NCI-H345 treated with DMSO at 0.1 percent for 48 hours (cell line): ENCODE measurements at regions not wholly inside any gene's neighbourhood (a gene's known extent, or its start where the extent isn't known, plus 50 kb on each side); places are given as distances from the start of the nearest gene placed in this dataset.
"Not testable (repeated sequence)": the region's sequence is repeated elsewhere in the genome, so short reads cannot be mapped to it uniquely, and the experiment has no call there.

Experiments used
- DNase-seq: peaks from one replicate; lab custom pipeline; 2025; ENCODE audit not compliant: unreplicated experiment; lab: John Stamatoyannopoulos, UW

- DNase-seq = not testable (repeated sequence)
Observed at GRCh38 chr6:168795611-168796010, 354.6 kb downstream of the SMOC2 start.

GRCh38 chr6:168794491-168794890 is 353.5 kb downstream of the SMOC2 start:
- DNase-seq = no peak

- DNase-seq = no peak
Observed at GRCh38 chr6:168793649-168794048, 352.7 kb downstream of the SMOC2 start.

- no peak for DNase-seq
Observed at GRCh38 chr6:168791917-168792316, 350.9 kb downstream of the SMOC2 start.

- no peak for DNase-seq
Observed at GRCh38 chr6:168789699-168790098, 348.7 kb downstream of the SMOC2 start.

DNA sequence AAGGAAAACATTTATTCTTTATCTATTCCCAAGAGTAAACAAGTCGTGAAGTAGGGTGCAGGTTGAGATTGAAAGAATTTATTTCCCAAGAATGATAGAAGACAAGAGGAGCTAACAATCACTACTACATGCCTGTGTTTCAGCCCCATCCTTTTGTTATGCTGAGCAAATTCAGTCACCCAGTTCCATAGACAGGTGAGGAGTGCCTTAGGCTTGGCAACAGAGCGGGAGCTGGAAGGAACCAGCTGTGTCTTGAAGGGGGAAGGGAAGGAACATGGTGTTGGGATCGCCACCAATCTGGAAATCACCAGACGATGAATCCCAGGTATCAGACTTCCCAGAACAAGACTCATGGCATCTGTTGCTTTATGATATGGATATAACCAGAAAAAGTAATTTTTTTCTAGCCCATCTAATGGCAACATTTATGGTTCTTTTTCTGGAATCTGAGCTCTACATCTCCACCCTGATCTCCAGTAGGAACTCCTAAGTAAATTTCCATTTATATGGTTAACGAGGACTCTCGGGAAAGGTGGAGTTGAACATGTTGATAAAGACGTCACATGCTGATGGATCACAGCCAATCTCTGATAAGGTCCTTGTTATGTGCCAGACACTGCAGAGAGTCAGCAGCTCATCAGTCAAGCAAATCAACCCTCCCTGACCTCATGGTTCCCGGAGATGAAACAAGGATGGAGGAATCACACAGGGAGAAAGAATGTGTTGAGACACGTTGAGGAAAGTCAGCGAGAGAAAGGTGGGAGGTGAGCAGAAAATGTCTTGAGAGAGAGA is 344.9 kb downstream of the SMOC2 start:
- no peak for DNase-seq

DNA sequence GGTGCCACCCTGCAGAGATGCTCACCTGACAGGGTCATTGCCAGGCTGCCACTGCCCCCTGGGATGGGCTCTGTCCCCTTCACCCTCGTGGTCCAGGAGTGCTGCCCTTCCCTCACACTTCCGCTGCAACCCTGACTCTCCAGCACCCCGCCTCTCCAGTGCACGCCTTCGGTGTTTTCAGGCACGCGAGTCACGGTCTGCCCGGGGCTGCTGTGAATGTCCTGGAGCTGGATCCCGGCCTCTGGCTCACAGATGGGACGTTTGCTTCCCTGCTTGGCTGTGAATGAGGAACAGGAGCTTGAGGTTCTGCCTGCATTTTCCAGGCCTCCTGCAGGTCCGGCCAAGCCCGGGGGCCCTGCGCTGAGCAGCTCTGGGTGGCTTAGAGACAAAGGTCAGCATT is 343.4 kb downstream of the SMOC2 start:
- no peak for DNase-seq

GRCh38 chr6:168783720-168784119 is 342.7 kb downstream of the SMOC2 start:
- no peak for DNase-seq

DNA sequence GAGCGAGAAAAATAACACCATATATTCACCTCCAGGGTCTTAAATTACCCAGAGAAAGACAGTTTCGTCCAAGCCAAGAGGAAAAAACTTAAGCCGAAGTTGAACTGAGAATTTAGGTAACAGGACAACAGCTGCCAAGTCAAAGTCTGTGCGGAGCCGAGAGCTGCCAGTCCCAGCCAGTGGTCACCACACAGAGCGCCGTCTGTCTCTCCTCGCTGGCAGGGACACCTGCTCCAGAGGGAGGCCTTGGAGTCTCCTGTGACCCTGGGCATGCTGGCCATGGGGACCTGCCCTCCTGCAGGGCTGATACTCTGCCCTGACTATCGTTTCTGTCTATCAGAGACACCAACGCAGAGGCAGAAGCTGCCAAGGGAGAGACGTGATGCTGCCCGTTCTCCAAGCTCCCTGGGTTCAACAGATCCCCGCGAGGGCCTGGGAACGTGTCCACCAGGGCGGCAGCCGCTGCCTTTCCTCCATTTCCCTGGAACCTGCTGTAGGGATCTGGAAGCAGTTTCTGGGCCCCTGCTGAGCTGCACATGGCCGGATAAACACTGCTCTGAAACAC is 341.3 kb downstream of the SMOC2 start:
- no peak for DNase-seq

DNA sequence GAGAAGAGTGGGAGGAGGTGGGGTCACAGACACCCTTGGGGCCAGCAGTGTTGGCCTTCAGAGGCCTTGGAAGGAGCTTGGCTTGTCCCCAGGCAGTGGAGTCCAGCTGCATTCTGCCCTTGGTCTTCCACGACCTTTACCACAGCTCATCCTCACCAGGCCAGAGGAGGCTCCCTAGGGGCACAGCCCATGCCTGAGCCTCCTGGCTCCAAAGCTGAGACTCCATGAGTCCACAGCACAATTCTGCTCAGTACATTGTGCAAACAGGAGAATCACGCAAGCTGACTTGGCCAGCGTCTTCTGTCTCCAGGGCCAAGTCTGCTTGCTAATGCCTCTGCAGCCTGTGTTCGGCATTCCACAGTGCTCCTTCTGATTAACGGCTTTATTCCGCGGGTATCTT is 337.2 kb downstream of the SMOC2 start:
- DNase-seq = no peak

DNA sequence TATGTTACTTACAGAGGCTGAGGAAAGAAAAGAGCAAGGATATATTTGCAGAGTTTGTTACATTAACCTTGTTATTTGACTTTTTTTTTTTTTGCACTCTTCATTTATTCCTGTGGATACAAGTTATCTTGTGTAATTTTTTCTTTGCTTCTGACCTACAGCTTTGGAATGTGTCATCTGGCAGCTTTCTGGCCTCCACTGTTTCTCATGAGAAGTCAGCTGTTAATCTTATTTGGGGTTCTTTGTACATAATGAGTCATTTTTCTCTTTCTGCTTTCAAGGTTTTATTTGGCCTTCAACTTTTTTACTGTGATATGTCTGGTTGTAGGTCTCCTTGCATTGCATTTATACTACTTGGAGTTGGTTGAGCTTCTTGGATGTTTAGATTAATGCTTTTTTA is 333.4 kb downstream of the SMOC2 start:
- no peak for DNase-seq

DNA sequence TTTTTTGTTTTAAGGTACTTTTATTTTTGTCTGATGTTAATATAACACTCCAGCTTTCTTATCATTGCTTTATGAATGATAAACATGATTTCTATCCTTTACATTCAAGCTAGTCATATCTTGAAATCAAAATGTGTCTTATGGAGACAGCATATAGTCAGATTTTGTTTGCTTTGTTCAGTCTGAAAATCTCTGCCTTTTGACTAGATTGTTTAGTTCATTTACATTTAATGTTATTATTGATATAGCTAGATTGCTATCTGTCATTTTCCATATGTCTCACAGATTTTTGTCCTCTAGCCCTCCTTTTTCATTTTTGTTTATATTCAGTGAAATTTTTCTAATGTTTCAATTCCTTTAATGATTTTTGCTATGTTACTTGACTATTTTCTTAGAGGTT is 332.8 kb downstream of the SMOC2 start:
- DNase-seq = no peak

DNA sequence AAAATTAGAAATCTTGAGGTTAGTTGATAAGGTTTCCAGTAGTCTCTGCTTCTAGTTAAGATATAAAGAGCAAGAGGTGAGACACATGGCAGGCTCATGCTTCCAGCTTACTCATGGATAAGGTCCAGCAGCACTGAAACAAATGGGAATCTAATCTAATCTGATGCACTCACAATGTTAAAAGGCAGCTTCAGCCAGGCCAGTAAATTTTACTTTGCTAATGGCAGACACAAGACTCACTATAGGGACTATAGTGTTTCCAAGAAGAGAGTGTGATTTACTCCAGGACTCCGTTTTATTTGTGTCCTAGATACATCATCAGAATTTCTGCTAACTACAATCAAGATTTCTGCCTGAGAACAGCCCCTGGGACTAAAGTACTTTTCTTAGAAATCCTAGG is 324.8 kb downstream of the SMOC2 start:
- DNase-seq = no peak

DNA sequence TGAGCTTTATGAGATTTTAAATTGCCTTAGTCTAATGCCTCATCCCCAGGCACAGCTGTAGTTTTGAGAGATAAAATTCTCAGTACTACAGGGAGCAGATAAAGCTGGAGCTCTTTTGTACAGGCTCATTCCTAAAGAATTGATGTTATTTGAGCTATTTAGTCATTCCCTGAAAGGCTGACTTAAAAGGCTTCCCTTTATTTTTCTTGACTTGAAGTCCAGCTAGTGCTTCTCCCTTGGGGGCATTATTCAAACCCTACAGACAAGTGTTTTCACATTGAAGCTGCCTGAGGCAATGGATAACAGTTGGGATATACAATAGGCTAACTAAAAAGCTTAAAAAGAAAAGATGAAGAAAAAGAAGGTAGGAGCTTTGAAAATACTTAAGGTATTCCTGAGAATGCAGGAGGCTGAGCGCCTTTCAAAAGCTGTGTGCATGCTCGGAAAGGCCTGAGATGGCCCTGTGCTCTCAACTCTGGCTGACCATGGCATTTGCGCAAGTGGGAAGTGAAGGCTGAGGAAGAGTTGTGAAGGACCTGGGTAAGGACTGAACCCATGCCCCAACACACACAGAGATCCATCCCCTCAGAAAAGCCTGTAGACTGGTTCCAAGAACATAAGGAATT is 315.1 kb downstream of the SMOC2 start:
- DNase-seq = no peak

- no peak for DNase-seq
Observed at GRCh38 chr6:168746643-168747042, 305.7 kb downstream of the SMOC2 start.

GRCh38 chr6:168746013-168746412 is 305.0 kb downstream of the SMOC2 start:
- no peak for DNase-seq

DNA sequence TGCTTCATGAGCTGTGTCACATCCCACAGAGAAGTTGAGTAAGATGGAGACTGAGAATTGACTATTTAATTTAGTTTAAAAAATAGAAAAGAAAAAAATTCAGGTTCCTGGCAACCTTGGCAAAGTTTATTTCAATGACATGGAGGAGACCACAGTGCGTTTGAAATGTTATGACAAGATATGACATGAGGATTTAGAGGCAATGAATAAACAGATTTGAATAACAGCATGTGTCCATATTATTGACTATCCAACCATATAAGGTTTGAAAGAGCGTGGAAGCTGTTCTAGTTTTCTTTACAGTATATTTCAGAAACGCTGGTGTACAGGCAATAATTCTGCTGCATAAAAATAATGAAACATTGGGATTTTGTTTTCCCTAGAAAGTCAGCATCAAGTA is 303.9 kb downstream of the SMOC2 start:
- no peak for DNase-seq

DNA sequence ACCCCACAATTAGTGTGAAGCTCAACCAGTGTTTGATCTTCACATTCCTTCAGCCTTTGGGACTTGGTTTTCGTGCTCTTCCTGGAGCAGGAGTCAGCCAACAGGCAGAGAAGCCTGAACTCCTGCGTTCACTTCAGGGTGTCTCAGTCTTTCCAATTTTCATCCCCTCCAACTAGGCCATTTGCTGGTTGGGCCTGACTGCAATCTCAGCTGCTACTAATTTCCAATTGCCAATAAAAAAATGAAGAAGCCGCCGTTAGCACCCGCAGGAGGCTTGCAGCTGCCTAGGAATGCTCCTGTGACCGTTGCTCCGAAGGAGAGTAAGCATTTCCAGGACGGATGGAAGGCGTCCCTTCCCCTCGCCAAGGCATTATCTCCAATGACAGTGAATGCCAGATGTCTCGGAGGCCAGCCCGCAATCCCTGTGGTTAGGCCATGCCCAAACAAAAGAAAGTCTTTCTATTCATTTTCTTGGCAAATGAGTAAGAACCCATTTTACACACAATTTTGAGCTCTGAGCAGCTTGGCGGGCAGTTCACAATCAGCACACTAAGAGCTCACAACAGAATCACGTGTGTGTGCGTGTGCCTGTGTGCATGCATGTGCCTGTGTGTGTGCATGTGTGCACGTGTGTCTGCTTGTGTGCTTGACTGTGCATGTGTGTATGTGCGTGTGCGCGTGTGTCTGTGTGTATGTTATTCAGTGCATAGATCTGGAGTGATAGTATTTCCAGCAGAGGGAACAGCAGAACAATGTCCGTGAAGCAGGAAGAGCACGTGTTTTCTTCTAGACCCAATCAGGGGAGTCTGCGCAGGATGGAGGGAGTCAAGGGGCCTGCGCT is 301.2 kb downstream of the SMOC2 start:
- no peak for DNase-seq

DNA sequence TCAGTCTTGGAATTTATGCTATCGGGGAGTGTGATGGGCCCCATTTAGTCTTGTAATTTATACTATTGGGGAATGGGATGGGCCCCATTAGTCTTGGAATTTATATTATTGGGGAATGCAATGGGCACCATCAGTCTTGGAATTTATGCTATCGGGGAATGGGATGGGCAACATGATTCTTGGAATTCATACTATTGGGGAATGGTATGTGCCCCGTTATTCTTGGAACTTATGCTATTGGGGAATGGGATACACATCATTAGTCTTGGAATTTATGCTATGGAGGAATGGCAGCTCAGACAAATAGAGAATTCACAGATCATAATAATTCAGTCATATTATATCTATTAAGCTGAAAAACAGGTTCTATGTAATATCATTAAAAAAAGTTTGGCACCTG is 300.3 kb downstream of the SMOC2 start:
- no peak for DNase-seq

DNA sequence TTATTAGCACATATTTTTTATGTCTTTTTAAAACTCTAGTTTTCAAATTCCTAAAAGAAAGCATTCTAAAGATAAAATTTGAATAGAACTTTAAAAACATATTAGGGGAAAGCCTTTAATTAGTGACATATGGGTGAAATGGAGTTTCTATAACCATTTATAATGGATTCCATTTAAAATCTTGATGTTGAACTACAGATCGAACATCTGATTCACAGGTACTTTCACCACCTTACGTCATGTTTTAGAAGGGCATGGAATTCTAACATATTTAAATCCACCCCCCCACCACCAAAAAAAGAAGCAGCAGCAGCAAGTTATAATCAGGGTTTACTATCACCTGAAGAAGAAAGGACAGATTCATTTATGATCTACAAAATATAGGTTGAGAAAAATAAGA is 298.4 kb downstream of the SMOC2 start:
- DNase-seq = no peak

DNA sequence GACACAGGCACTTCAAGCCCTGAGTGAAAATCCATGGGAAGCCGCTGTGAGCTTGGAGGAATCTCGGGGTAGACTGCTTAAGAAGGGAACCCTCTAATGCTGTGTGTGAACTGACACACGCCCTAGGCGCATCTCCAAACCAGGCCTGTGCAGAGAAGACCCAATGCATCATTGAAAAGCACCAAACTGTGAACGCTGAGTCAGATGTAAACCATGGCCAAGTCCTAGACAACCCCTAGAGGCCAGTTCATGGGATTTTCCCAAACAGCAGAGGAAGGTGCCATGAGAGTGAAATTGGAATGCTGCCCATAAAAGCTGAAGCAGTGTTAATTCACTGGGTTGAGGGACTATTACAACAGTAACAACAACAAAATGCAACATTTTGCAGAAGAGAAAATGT is 296.5 kb downstream of the SMOC2 start:
- DNase-seq = no peak

- no peak for DNase-seq
Observed at GRCh38 chr6:168737014-168737413, 296.0 kb downstream of the SMOC2 start.
